ENCODE measurements at regions not wholly inside any gene's neighbourhood (a gene's known extent, or its start where the extent isn't known, plus 50 kb on each side); places are given as distances from the start of the nearest gene placed in this dataset.

- TF ChIP-seq, protein P1, sequence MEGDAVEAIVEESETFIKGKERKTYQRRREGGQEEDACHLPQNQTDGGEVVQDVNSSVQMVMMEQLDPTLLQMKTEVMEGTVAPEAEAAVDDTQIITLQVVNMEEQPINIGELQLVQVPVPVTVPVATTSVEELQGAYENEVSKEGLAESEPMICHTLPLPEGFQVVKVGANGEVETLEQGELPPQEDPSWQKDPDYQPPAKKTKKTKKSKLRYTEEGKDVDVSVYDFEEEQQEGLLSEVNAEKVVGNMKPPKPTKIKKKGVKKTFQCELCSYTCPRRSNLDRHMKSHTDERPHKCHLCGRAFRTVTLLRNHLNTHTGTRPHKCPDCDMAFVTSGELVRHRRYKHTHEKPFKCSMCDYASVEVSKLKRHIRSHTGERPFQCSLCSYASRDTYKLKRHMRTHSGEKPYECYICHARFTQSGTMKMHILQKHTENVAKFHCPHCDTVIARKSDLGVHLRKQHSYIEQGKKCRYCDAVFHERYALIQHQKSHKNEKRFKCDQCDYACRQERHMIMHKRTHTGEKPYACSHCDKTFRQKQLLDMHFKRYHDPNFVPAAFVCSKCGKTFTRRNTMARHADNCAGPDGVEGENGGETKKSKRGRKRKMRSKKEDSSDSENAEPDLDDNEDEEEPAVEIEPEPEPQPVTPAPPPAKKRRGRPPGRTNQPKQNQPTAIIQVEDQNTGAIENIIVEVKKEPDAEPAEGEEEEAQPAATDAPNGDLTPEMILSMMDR (IDR thresholded peaks at IDR 0.05), result no peak
- TF ChIP-seq ZFX (IDR thresholded peaks at IDR 0.05; ENCODE audit: borderline replicate concordance), result no peak
These were observed 203.4 kb downstream of the KIT start for GRCh38 chr4:54861201-54861600.
